HL-60 (cell line): ENCODE measurements at regions not wholly inside any gene's neighbourhood (a gene's known extent, or its start where the extent isn't known, plus 50 kb on each side); places are given as distances from the start of the nearest gene placed in this dataset.

Source experiments
- CTCF ChIP-seq: IDR thresholded peaks from one replicate; pipeline ENCODE4 v1.5.1; 2011; ENCODE audit warnings: low read length, control low read depth, inconsistent platforms; ENCODE audit not compliant: insufficient read depth
- GABPA ChIP-seq: IDR thresholded peaks from 2 replicates; pipeline ENCODE4 v1.6.1; 2012; ENCODE audit warnings: low read depth
- POLR2AphosphoS5 ChIP-seq: IDR thresholded peaks from 2 replicates; pipeline ENCODE4 v1.6.1; 2012; ENCODE audit warnings: low read depth
- REST ChIP-seq: IDR thresholded peaks from 2 replicates; pipeline ENCODE4 v1.6.1; 2012; ENCODE audit warnings: low read depth; ENCODE audit not compliant: insufficient replicate concordance
- SPI1 ChIP-seq: IDR thresholded peaks from 2 replicates; pipeline ENCODE4 v1.6.1; 2012; ENCODE audit warnings: low read depth, mild to moderate bottlenecking, borderline replicate concordance

DNA sequence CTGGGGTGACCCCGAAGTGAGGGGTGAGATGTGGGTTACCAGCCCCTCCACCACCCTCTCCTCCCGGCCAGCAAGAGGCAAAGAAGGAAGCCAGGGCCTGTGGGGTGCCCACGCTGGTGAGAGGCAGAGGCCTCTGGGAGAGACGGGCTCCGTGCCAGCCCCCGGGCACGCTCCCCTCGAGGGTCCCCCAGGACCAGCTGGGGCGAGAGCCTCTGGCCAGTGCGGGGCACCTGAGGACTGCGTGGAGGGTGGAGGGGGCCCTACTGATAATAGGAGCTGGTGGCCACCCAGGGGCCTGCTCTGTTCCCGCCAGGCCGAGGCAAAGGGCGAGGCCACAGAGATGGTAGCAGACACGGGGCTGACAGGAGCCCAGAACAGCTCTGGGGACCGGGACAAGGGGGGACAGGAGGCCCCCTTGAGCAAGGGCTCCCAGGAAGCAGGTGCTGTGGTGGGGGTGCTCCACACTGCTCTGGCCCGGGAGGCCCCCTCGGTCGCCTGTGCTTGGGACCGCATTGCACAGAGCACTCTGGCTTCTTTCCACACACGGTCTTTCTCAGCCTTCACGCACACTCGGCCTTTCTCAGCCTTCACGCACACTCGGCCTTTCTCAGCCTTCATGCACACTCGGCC, 226.9 kb downstream of the TTLL2 start:
- TF ChIP-seq CTCF (no peak), POLR2AphosphoS5 (no peak), REST (no peak), GABPA (no peak), SPI1 (no peak)
